ENCODE measurements at regions not wholly inside any gene's neighbourhood (a gene's known extent, or its start where the extent isn't known, plus 50 kb on each side); places are given as distances from the start of the nearest gene placed in this dataset.

GRCh38 chr3:152713989-152714388 is 120.9 kb upstream of the P2RY1 start:
- no peak overlapping the region for H3K27ac Mint-ChIP-seq

GRCh38 chr3:152714507-152714906 is 120.4 kb upstream of the P2RY1 start:
- Mint-ChIP-seq H3K4me1 (no peaks in the 10 kb centered on the region), H3K27ac (no peak overlapping the region), H3K27me3 (peaks cover 3% of the 10 kb centered on the region), H3K4me3 (no peak overlapping the region), H3K9me3 (no peaks in the 10 kb centered on the region), H3K36me3 (no peaks in the 10 kb centered on the region)
- DNase-seq (ENCODE audit: low spot score in 2 of 2) (no peak), ATAC-seq (ENCODE audit: low read depth) (no peak)

More at GRCh38 chr3:152713989-152714388, 120.9 kb upstream of the P2RY1 start:
- Mint-ChIP-seq H3K9me3 (no peaks in the 10 kb centered on the region), H3K27me3 (peaks cover 3% of the 10 kb centered on the region), H3K4me3 (no peak overlapping the region), H3K4me1 (no peaks in the 10 kb centered on the region), H3K36me3 (no peaks in the 10 kb centered on the region)
- DNase-seq (ENCODE audit: low spot score in 2 of 2) (no peak), ATAC-seq (ENCODE audit: low read depth) (no peak)

GRCh38 chr3:152717252-152717651 is 117.7 kb upstream of the P2RY1 start:
- Mint-ChIP-seq H3K9me3 (peaks cover 2% of the 10 kb centered on the region), H3K36me3 (no peaks in the 10 kb centered on the region), H3K27ac (no peak overlapping the region), H3K4me3 (no peak overlapping the region), H3K4me1 (no peaks in the 10 kb centered on the region), H3K27me3 (peaks cover 5% of the 10 kb centered on the region)
- no peak for ATAC-seq (ENCODE audit: low read depth)
- no peak for DNase-seq (ENCODE audit: low spot score in 2 of 2)

- ATAC-seq (ENCODE audit: low read depth) (no peak), DNase-seq (ENCODE audit: low spot score in 2 of 2) (no peak)
- H3K9me3 Mint-ChIP-seq: peaks cover 2% of the 10 kb centered on the region
- H3K4me3 Mint-ChIP-seq: no peak overlapping the region
- H3K27me3 Mint-ChIP-seq: peaks cover 5% of the 10 kb centered on the region
- H3K27ac Mint-ChIP-seq: no peak overlapping the region
- H3K36me3 Mint-ChIP-seq: no peaks in the 10 kb centered on the region
- H3K4me1 Mint-ChIP-seq: no peaks in the 10 kb centered on the region
Observed at GRCh38 chr3:152718810-152719209, 116.1 kb upstream of the P2RY1 start.

GRCh38 chr3:152719264-152719663 is 115.7 kb upstream of the P2RY1 start:
- Mint-ChIP-seq H3K9me3 (peaks cover 2% of the 10 kb centered on the region), H3K27ac (no peak overlapping the region), H3K36me3 (no peaks in the 10 kb centered on the region), H3K4me3 (no peak overlapping the region), H3K27me3 (peaks cover 6% of the 10 kb centered on the region), H3K4me1 (no peaks in the 10 kb centered on the region)
- ATAC-seq (ENCODE audit: low read depth): no peak
- DNase-seq (ENCODE audit: low spot score in 2 of 2): no peak

- DNase-seq (ENCODE audit: low spot score in 2 of 2): no peak
- H3K4me3 Mint-ChIP-seq: no peak overlapping the region
- H3K27ac Mint-ChIP-seq: no peak overlapping the region
- H3K4me1 Mint-ChIP-seq: no peaks in the 10 kb centered on the region
- no peak for ATAC-seq (ENCODE audit: low read depth)
- H3K36me3 Mint-ChIP-seq: no peaks in the 10 kb centered on the region
- H3K9me3 Mint-ChIP-seq: peaks cover 2% of the 10 kb centered on the region
- peaks cover 7% of the 10 kb centered on the region for H3K27me3 Mint-ChIP-seq
Observed at GRCh38 chr3:152720951-152721718, 113.8 kb upstream of the P2RY1 start.

GRCh38 chr3:152724270-152724669 is 110.7 kb upstream of the P2RY1 start:
- Mint-ChIP-seq H3K36me3 (no peaks in the 10 kb centered on the region), H3K9me3 (peaks cover 3% of the 10 kb centered on the region), H3K27me3 (peaks cover 6% of the 10 kb centered on the region), H3K4me3 (no peak overlapping the region), H3K27ac (no peak overlapping the region), H3K4me1 (no peaks in the 10 kb centered on the region)
- no peak for DNase-seq (ENCODE audit: low spot score in 2 of 2)
- no peak for ATAC-seq (ENCODE audit: low read depth)

GRCh38 chr3:152728231-152728980 is 106.5 kb upstream of the P2RY1 start:
- H3K4me3 Mint-ChIP-seq: no peak overlapping the region
- no peaks in the 10 kb centered on the region for H3K4me1 Mint-ChIP-seq
- DNase-seq (ENCODE audit: low spot score in 2 of 2): no peak
- no peak for ATAC-seq (ENCODE audit: low read depth)
- no peak overlapping the region for H3K27ac Mint-ChIP-seq
- H3K9me3 Mint-ChIP-seq: peaks cover 1% of the 10 kb centered on the region
- H3K27me3 Mint-ChIP-seq: peaks cover 4% of the 10 kb centered on the region
- no peaks in the 10 kb centered on the region for H3K36me3 Mint-ChIP-seq

GRCh38 chr3:152729906-152730305 is 105.0 kb upstream of the P2RY1 start:
- no peak overlapping the region for H3K4me3 Mint-ChIP-seq
- peaks cover 1% of the 10 kb centered on the region for H3K9me3 Mint-ChIP-seq
- no peaks in the 10 kb centered on the region for H3K4me1 Mint-ChIP-seq
- ATAC-seq (ENCODE audit: low read depth): no peak
- DNase-seq (ENCODE audit: low spot score in 2 of 2): no peak
- no peaks in the 10 kb centered on the region for H3K36me3 Mint-ChIP-seq
- peaks cover 1% of the 10 kb centered on the region for H3K27me3 Mint-ChIP-seq
- no peak overlapping the region for H3K27ac Mint-ChIP-seq

GRCh38 chr3:152731511-152731910 is 103.4 kb upstream of the P2RY1 start:
- H3K36me3 Mint-ChIP-seq: no peaks in the 10 kb centered on the region
- no peak overlapping the region for H3K27ac Mint-ChIP-seq
- H3K27me3 Mint-ChIP-seq: peaks cover 1% of the 10 kb centered on the region
- H3K4me3 Mint-ChIP-seq: no peak overlapping the region
- no peak for DNase-seq (ENCODE audit: low spot score in 2 of 2)
- no peak for ATAC-seq (ENCODE audit: low read depth)
- H3K9me3 Mint-ChIP-seq: peaks cover 1% of the 10 kb centered on the region
- H3K4me1 Mint-ChIP-seq: no peaks in the 10 kb centered on the region

GRCh38 chr3:152733584-152734119 is 101.3 kb upstream of the P2RY1 start:
- ATAC-seq (ENCODE audit: low read depth) (no peak), DNase-seq (ENCODE audit: low spot score in 2 of 2) (no peak)
- H3K4me3 Mint-ChIP-seq: no peak overlapping the region
- no peaks in the 10 kb centered on the region for H3K36me3 Mint-ChIP-seq
- H3K27ac Mint-ChIP-seq: no peak overlapping the region
- no peaks in the 10 kb centered on the region for H3K4me1 Mint-ChIP-seq
- H3K9me3 Mint-ChIP-seq: peaks cover 1% of the 10 kb centered on the region
- H3K27me3 Mint-ChIP-seq: peaks cover 1% of the 10 kb centered on the region

- ATAC-seq (ENCODE audit: low read depth): no peak
- no peak overlapping the region for H3K27ac Mint-ChIP-seq
- peaks cover 3% of the 10 kb centered on the region for H3K27me3 Mint-ChIP-seq
- no peaks in the 10 kb centered on the region for H3K36me3 Mint-ChIP-seq
- DNase-seq (ENCODE audit: low spot score in 2 of 2): no peak
- H3K4me1 Mint-ChIP-seq: no peaks in the 10 kb centered on the region
- H3K4me3 Mint-ChIP-seq: no peak overlapping the region
- no peaks in the 10 kb centered on the region for H3K9me3 Mint-ChIP-seq
Observed at GRCh38 chr3:152737021-152737908, 97.7 kb upstream of the P2RY1 start.

- ATAC-seq (ENCODE audit: low read depth) (no peak), DNase-seq (ENCODE audit: low spot score in 2 of 2) (no peak)
- H3K4me3 Mint-ChIP-seq: no peak overlapping the region
- H3K4me1 Mint-ChIP-seq: no peaks in the 10 kb centered on the region
- no peaks in the 10 kb centered on the region for H3K9me3 Mint-ChIP-seq
- no peak overlapping the region for H3K27ac Mint-ChIP-seq
- no peaks in the 10 kb centered on the region for H3K36me3 Mint-ChIP-seq
- peaks cover 4% of the 10 kb centered on the region for H3K27me3 Mint-ChIP-seq
Observed at GRCh38 chr3:152738656-152739055, 96.3 kb upstream of the P2RY1 start.

All from memory B cell (primary cell).